ENCODE measurements at regions not wholly inside any gene's neighbourhood (a gene's known extent, or its start where the extent isn't known, plus 50 kb on each side); places are given as distances from the start of the nearest gene placed in this dataset.
A peak's percentile ranks its signal among the peaks of the same experiment; 100 is the strongest.

- POLR2A ChIA-PET, result no interaction called here
- CTCF ChIA-PET, result interaction anchor here (0.9 to 1.7 kb wide), 2 partner anchors 9 to 855 kb away, joined by 3 to 7 read pairs; no protein-coding TSS in a partner anchor
- no peak overlapping the region for H3K4me3 ChIP-seq (ENCODE audit: control insufficient read depth in 1 of 7, extremely low read depth in 1 of 7, insufficient read depth in 4 of 7, low read depth in 2 of 7, low read length in 6 of 7)
- H3K4me1 ChIP-seq (ENCODE audit: control extremely low read depth in 1 of 4, control insufficient read depth in 4 of 4, insufficient read depth in 4 of 4, low read length in 3 of 4), result no peaks in the 10 kb centered on the region
- peaks cover 0 to 9% (median 5%) of the 10 kb centered on the region in 5 experiments for H3K27me3 ChIP-seq (replicated peaks in 2 of 5; ENCODE audit: control insufficient read depth in 4 of 5, insufficient read depth in 5 of 5, low read length in 4 of 5)
- no peaks in the 10 kb centered on the region for H3K9me3 ChIP-seq (ENCODE audit: control extremely low read depth in 1 of 5, control insufficient read depth in 4 of 5, insufficient read depth in 2 of 5, low read depth in 1 of 5, low read length in 4 of 5)
- no peak for DNase-seq
- no peaks in the 10 kb centered on the region for H3K36me3 ChIP-seq (ENCODE audit: control insufficient read depth in 4 of 4, insufficient read depth in 4 of 4, low read length in 3 of 4)
- H3K27ac ChIP-seq (ENCODE audit: insufficient read depth in 1 of 2, low read depth in 1 of 2, low read length in 2 of 2, poor library complexity in 1 of 2, severe bottlenecking in 2 of 2), result no peak overlapping the region
Observed at GRCh38 chr7:42832667-42833066, 79.2 kb downstream of the C7orf25 start.

GRCh38 chr7:42831718-42832522 lies 80.0 kb downstream of the C7orf25 start:
- H3K9me3 ChIP-seq (ENCODE audit: control extremely low read depth in 1 of 5, control insufficient read depth in 4 of 5, insufficient read depth in 2 of 5, low read depth in 1 of 5, low read length in 4 of 5), result no peaks in the 10 kb centered on the region
- WGBS (ENCODE audit: insufficient coverage), result 60% methylated on average over 7 of the region's 9 CpGs
- CTCF ChIA-PET, result interaction anchor here (0.9 to 1.7 kb wide), 5 partner anchors 9 to 891 kb away, joined by 3 to 7 read pairs (median 4); no protein-coding TSS in a partner anchor
- H3K4me3 ChIP-seq (ENCODE audit: control insufficient read depth in 1 of 7, extremely low read depth in 1 of 7, insufficient read depth in 4 of 7, low read depth in 2 of 7, low read length in 6 of 7), result no peak overlapping the region
- POLR2A ChIA-PET, result no interaction called here
- H3K27me3 ChIP-seq (replicated peaks in 2 of 5; ENCODE audit: control insufficient read depth in 4 of 5, insufficient read depth in 5 of 5, low read length in 4 of 5), result peaks cover 0 to 6% (median 5%) of the 10 kb centered on the region in 5 experiments
- peak; percentile 14 to 34 (median 25) for DNase-seq
- H3K4me1 ChIP-seq (ENCODE audit: control extremely low read depth in 1 of 4, control insufficient read depth in 4 of 4, insufficient read depth in 4 of 4, low read length in 3 of 4), result no peaks in the 10 kb centered on the region
- no peak overlapping the region for H3K27ac ChIP-seq (ENCODE audit: insufficient read depth in 1 of 2, low read depth in 1 of 2, low read length in 2 of 2, poor library complexity in 1 of 2, severe bottlenecking in 2 of 2)
- no peaks in the 10 kb centered on the region for H3K36me3 ChIP-seq (ENCODE audit: control insufficient read depth in 4 of 4, insufficient read depth in 4 of 4, low read length in 3 of 4)

DNA sequence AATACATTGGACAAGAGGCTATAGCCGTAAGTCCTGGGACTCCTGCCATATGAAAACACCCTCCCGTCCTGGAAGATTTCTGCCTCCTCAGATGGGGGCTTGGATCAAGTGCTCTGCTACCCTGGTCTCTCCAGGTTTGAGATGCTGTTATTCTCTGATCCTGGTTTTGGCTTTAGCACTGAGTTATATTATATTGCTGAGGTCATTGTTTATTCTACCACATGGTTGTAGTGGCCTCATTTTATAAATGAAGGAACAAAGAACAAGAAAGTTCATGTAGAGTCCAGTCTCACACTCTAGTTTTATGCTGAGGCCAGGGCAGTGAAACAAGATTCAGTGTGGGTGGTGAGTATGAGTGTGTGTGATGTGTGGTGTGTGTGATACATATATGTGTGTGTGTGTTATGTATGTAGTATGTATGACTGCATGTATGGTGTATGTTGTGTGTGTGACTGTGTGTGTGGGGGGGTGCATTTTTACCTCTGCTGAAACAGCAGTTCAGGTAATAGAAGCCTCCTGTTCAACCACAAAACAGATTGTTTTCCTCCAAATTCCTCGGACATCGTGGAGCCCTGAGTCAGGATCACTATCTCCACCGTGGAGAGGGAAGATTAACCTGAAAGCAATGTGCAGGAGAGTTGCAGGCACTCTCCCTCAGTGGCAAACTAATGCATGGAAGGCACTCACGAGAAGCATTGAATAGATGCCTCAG lies 80.7 kb downstream of the C7orf25 start:
- no peak overlapping the region for H3K4me3 ChIP-seq (ENCODE audit: control insufficient read depth in 1 of 7, extremely low read depth in 1 of 7, insufficient read depth in 4 of 7, low read depth in 2 of 7, low read length in 6 of 7)
- H3K9me3 ChIP-seq (ENCODE audit: control extremely low read depth in 1 of 5, control insufficient read depth in 4 of 5, insufficient read depth in 2 of 5, low read depth in 1 of 5, low read length in 4 of 5), result no peaks in the 10 kb centered on the region
- no peak for DNase-seq
- POLR2A ChIA-PET, result no interaction called here
- WGBS (ENCODE audit: insufficient coverage), result 81% methylated on average over 6 of the region's 6 CpGs
- H3K4me1 ChIP-seq (ENCODE audit: control extremely low read depth in 1 of 4, control insufficient read depth in 4 of 4, insufficient read depth in 4 of 4, low read length in 3 of 4), result no peaks in the 10 kb centered on the region
- H3K27ac ChIP-seq (ENCODE audit: insufficient read depth in 1 of 2, low read depth in 1 of 2, low read length in 2 of 2, poor library complexity in 1 of 2, severe bottlenecking in 2 of 2), result no peak overlapping the region
- peaks cover 0 to 7% (median 5%) of the 10 kb centered on the region in 5 experiments for H3K27me3 ChIP-seq (replicated peaks in 2 of 5; ENCODE audit: control insufficient read depth in 4 of 5, insufficient read depth in 5 of 5, low read length in 4 of 5)
- H3K36me3 ChIP-seq (ENCODE audit: control insufficient read depth in 4 of 4, insufficient read depth in 4 of 4, low read length in 3 of 4), result no peaks in the 10 kb centered on the region
- CTCF ChIA-PET, result interaction anchor here (0.8 to 2.9 kb wide), 6 partner anchors 9 to 891 kb away, joined by 3 to 23 read pairs (median 4); no protein-coding TSS in a partner anchor

DNA sequence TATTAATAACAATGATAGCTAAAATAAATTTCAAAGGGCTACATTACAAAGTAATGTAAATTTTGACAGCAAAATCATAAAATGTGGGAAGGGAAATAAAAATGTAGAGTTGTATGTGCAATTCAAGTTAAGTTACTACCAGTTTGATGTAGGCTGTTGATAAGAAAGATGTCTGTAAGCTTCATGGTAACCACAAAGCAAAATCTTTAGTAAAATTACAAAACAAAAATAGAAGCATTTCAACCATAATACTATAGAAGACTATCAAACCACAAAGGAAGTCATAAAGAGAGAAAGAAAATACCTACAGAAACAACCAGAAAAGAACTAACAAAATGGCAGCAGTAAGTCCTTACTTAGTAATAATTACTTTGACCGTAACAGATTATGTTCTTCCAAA lies 99.1 kb downstream of the C7orf25 start:
- H3K27me3 ChIP-seq (replicated peaks in 2 of 5; ENCODE audit: control insufficient read depth in 4 of 5, insufficient read depth in 5 of 5, low read length in 4 of 5), result no peaks in the 10 kb centered on the region
- ChIA-PET POLR2A (no interaction called here), CTCF (no interaction called here)
- H3K36me3 ChIP-seq (ENCODE audit: control insufficient read depth in 4 of 4, insufficient read depth in 4 of 4, low read length in 3 of 4), result no peaks in the 10 kb centered on the region
- H3K27ac ChIP-seq (ENCODE audit: insufficient read depth in 1 of 2, low read depth in 1 of 2, low read length in 2 of 2, poor library complexity in 1 of 2, severe bottlenecking in 2 of 2), result no peak overlapping the region
- H3K4me1 ChIP-seq (ENCODE audit: control extremely low read depth in 1 of 4, control insufficient read depth in 4 of 4, insufficient read depth in 4 of 4, low read length in 3 of 4), result no peaks in the 10 kb centered on the region
- peaks cover 0 to 3% (median 0%) of the 10 kb centered on the region in 5 experiments for H3K9me3 ChIP-seq (ENCODE audit: control extremely low read depth in 1 of 5, control insufficient read depth in 4 of 5, insufficient read depth in 2 of 5, low read depth in 1 of 5, low read length in 4 of 5)
- H3K4me3 ChIP-seq (ENCODE audit: control insufficient read depth in 1 of 7, extremely low read depth in 1 of 7, insufficient read depth in 4 of 7, low read depth in 2 of 7, low read length in 6 of 7), result no peak overlapping the region
- no peak for DNase-seq
- no CpG with 5 or more reads among the region's 1 CpG for WGBS (ENCODE audit: insufficient coverage)

DNA sequence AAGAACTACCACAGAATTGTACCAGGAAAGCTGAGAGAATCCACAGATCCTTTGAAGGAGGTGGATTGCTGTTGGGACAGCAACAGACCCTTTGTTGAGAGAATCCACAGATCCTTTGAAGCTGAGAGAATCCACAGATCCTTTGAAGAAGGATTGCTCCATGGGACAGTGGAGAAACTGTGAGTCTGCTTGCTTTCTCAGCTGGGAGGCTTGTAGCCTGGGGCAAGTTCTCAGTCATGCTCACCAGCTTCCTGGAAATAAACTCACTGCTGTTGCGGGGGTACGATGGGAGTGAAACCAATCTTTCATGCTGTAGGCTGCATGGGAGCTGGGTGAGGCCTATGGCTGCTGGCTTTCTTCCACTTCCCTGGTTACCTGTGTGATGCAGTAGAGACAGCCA lies 106.3 kb downstream of the C7orf25 start:
- Histone ChIP-seq H3K36me3 (ENCODE audit: control insufficient read depth in 4 of 4, insufficient read depth in 4 of 4, low read length in 3 of 4) (no peaks in the 10 kb centered on the region), H3K27me3 (replicated peaks in 2 of 5; ENCODE audit: control insufficient read depth in 4 of 5, insufficient read depth in 5 of 5, low read length in 4 of 5) (no peaks in the 10 kb centered on the region), H3K4me3 (ENCODE audit: control insufficient read depth in 1 of 7, extremely low read depth in 1 of 7, insufficient read depth in 4 of 7, low read depth in 2 of 7, low read length in 6 of 7) (no peak overlapping the region), H3K9me3 (ENCODE audit: control extremely low read depth in 1 of 5, control insufficient read depth in 4 of 5, insufficient read depth in 2 of 5, low read depth in 1 of 5, low read length in 4 of 5) (peaks cover 0 to 16% (median 4%) of the 10 kb centered on the region in 5 experiments), H3K4me1 (ENCODE audit: control extremely low read depth in 1 of 4, control insufficient read depth in 4 of 4, insufficient read depth in 4 of 4, low read length in 3 of 4) (no peaks in the 10 kb centered on the region), H3K27ac (ENCODE audit: insufficient read depth in 1 of 2, low read depth in 1 of 2, low read length in 2 of 2, poor library complexity in 1 of 2, severe bottlenecking in 2 of 2) (no peak overlapping the region)
- no CpG with 5 or more reads among the region's 2 CpGs for WGBS (ENCODE audit: insufficient coverage)
- ChIA-PET CTCF (no interaction called here), POLR2A (no interaction called here)
- DNase-seq, result no peak

DNA sequence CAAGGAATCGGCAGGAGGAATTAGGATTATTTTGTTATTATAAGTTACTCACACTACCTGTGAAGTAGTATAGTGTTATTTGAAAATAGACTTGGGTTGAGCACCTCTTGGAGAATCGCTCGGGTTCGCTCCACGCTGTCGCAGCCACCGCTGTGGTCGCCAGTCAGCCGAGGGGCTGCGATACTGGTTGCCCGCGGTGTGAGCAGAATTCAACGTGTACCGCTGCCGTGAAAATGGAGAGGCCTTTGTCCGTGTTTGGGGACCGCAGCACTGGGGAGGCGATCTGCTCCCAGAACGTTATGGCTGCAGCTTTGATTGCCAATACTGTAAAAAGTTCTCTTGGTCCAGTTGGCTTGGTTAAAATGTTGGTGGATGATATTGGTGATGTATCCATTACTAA lies 117.2 kb downstream of the C7orf25 start:
- no peak overlapping the region for H3K4me3 ChIP-seq (ENCODE audit: control insufficient read depth in 1 of 7, extremely low read depth in 1 of 7, insufficient read depth in 4 of 7, low read depth in 2 of 7, low read length in 6 of 7)
- no peak for DNase-seq
- CTCF ChIA-PET, result no interaction called here
- H3K36me3 ChIP-seq (ENCODE audit: control insufficient read depth in 4 of 4, insufficient read depth in 4 of 4, low read length in 3 of 4), result no peaks in the 10 kb centered on the region
- POLR2A ChIA-PET, result no interaction called here
- no peaks in the 10 kb centered on the region for H3K9me3 ChIP-seq (ENCODE audit: control extremely low read depth in 1 of 5, control insufficient read depth in 4 of 5, insufficient read depth in 2 of 5, low read depth in 1 of 5, low read length in 4 of 5)
- no peak overlapping the region for H3K27ac ChIP-seq (ENCODE audit: insufficient read depth in 1 of 2, low read depth in 1 of 2, low read length in 2 of 2, poor library complexity in 1 of 2, severe bottlenecking in 2 of 2)
- no peaks in the 10 kb centered on the region for H3K4me1 ChIP-seq (ENCODE audit: control extremely low read depth in 1 of 4, control insufficient read depth in 4 of 4, insufficient read depth in 4 of 4, low read length in 3 of 4)
- WGBS (ENCODE audit: insufficient coverage), result 97% methylated on average over 16 of the region's 19 CpGs
- H3K27me3 ChIP-seq (replicated peaks in 2 of 5; ENCODE audit: control insufficient read depth in 4 of 5, insufficient read depth in 5 of 5, low read length in 4 of 5), result no peaks in the 10 kb centered on the region

- ChIA-PET POLR2A (no interaction called here), CTCF (no interaction called here)
- WGBS (ENCODE audit: insufficient coverage), result 100% methylated on average over 1 of the region's 3 CpGs
- Histone ChIP-seq H3K27ac (ENCODE audit: insufficient read depth in 1 of 2, low read depth in 1 of 2, low read length in 2 of 2, poor library complexity in 1 of 2, severe bottlenecking in 2 of 2) (no peak overlapping the region), H3K9me3 (ENCODE audit: control extremely low read depth in 1 of 5, control insufficient read depth in 4 of 5, insufficient read depth in 2 of 5, low read depth in 1 of 5, low read length in 4 of 5) (no peaks in the 10 kb centered on the region), H3K4me1 (ENCODE audit: control extremely low read depth in 1 of 4, control insufficient read depth in 4 of 4, insufficient read depth in 4 of 4, low read length in 3 of 4) (no peaks in the 10 kb centered on the region), H3K4me3 (ENCODE audit: control insufficient read depth in 1 of 7, extremely low read depth in 1 of 7, insufficient read depth in 4 of 7, low read depth in 2 of 7, low read length in 6 of 7) (no peak overlapping the region), H3K36me3 (ENCODE audit: control insufficient read depth in 4 of 4, insufficient read depth in 4 of 4, low read length in 3 of 4) (no peaks in the 10 kb centered on the region), H3K27me3 (replicated peaks in 2 of 5; ENCODE audit: control insufficient read depth in 4 of 5, insufficient read depth in 5 of 5, low read length in 4 of 5) (no peaks in the 10 kb centered on the region)
- DNase-seq, result no peak
Observed at GRCh38 chr7:42792841-42793240, 119.0 kb downstream of the C7orf25 start.

Measured in common myeloid progenitor, CD34-positive (primary cell).